Neural cell (in vitro differentiated cells): ENCODE measurements at regions not wholly inside any gene's neighbourhood (a gene's known extent, or its start where the extent isn't known, plus 50 kb on each side); places are given as distances from the start of the nearest gene placed in this dataset.

Experiments
- POLR2AphosphoS5 ChIP-seq: IDR thresholded peaks from 2 replicates; pipeline ENCODE4 v1.6.1; 2012
- TAF1 ChIP-seq: IDR thresholded peaks from 2 replicates; pipeline ENCODE4 v1.6.1; 2012; ENCODE audit warnings: low read depth

- TF ChIP-seq TAF1 (no peak), POLR2AphosphoS5 (no peak)
Measured at GRCh38 chr6:144697801-144698200, 412.7 kb downstream of the UTRN start.
